ENCODE measurements at regions not wholly inside any gene's neighbourhood (a gene's known extent, or its start where the extent isn't known, plus 50 kb on each side); places are given as distances from the start of the nearest gene placed in this dataset.
"Not testable (repeated sequence)": the region's sequence is repeated elsewhere in the genome, so short reads cannot be mapped to it uniquely, and the experiment has no call there.

- DNase-seq (ENCODE audit: low spot score), result no peak
- no peak for ATAC-seq
These were observed 661.3 kb downstream of the RPL10L start for GRCh38 chr14:45990252-45990651.

- DNase-seq (ENCODE audit: low spot score), result no peak
- no peak for ATAC-seq
These were observed 675.6 kb downstream of the RPL10L start for GRCh38 chr14:45976001-45976400.

GRCh38 chr14:45972416-45972815 is 679.2 kb downstream of the RPL10L start:
- DNase-seq (ENCODE audit: low spot score), result no peak
- ATAC-seq, result no peak

- ATAC-seq, result no peak
- no peak for DNase-seq (ENCODE audit: low spot score)
These were observed 681.0 kb downstream of the RPL10L start for GRCh38 chr14:45970621-45971020.

GRCh38 chr14:45968037-45968436 is 683.5 kb downstream of the RPL10L start:
- ATAC-seq, result no peak
- DNase-seq (ENCODE audit: low spot score), result no peak

- ATAC-seq (no peak), DNase-seq (ENCODE audit: low spot score) (no peak)
These were observed 696.5 kb upstream of the MIS18BP1 start for GRCh38 chr14:45949479-45949878.

GRCh38 chr14:45947830-45948229 is 694.8 kb upstream of the MIS18BP1 start:
- ATAC-seq (no peak), DNase-seq (ENCODE audit: low spot score) (no peak)

- no peak for ATAC-seq
- no peak for DNase-seq (ENCODE audit: low spot score)
These were observed 693.2 kb upstream of the MIS18BP1 start for GRCh38 chr14:45946251-45946650.

- ATAC-seq (no peak), DNase-seq (ENCODE audit: low spot score) (no peak)
These were observed 687.3 kb upstream of the MIS18BP1 start for GRCh38 chr14:45940318-45940717.

- ATAC-seq (no peak), DNase-seq (ENCODE audit: low spot score) (no peak)
These were observed 686.6 kb upstream of the MIS18BP1 start for GRCh38 chr14:45939572-45939971.

GRCh38 chr14:45919995-45920394 is 667.0 kb upstream of the MIS18BP1 start:
- ATAC-seq; DNase-seq (ENCODE audit: low spot score): not testable (repeated sequence)

GRCh38 chr14:45916340-45916953 is 663.4 kb upstream of the MIS18BP1 start:
- DNase-seq (ENCODE audit: low spot score) (no peak), ATAC-seq (no peak)

GRCh38 chr14:45907782-45908181 is 654.8 kb upstream of the MIS18BP1 start:
- DNase-seq (ENCODE audit: low spot score), result no peak
- ATAC-seq, result no peak

- ATAC-seq (no peak), DNase-seq (ENCODE audit: low spot score) (no peak)
These were observed 653.3 kb upstream of the MIS18BP1 start for GRCh38 chr14:45906257-45906656.

GRCh38 chr14:45905672-45906071 is 652.7 kb upstream of the MIS18BP1 start:
- ATAC-seq (no peak), DNase-seq (ENCODE audit: low spot score) (no peak)

- ATAC-seq (no peak), DNase-seq (ENCODE audit: low spot score) (no peak)
These were observed 651.3 kb upstream of the MIS18BP1 start for GRCh38 chr14:45904314-45904713.

GRCh38 chr14:45902241-45902640 is 649.2 kb upstream of the MIS18BP1 start:
- ATAC-seq (no peak), DNase-seq (ENCODE audit: low spot score) (no peak)

- ATAC-seq (no peak), DNase-seq (ENCODE audit: low spot score) (no peak)
These were observed 644.4 kb upstream of the MIS18BP1 start for GRCh38 chr14:45897439-45897838.

GRCh38 chr14:45893127-45893526 is 640.1 kb upstream of the MIS18BP1 start:
- ATAC-seq (no peak), DNase-seq (ENCODE audit: low spot score) (no peak)

GRCh38 chr14:45891417-45892080 is 638.5 kb upstream of the MIS18BP1 start:
- DNase-seq (ENCODE audit: low spot score), result no peak
- no peak for ATAC-seq

GRCh38 chr14:45888766-45889285 is 635.8 kb upstream of the MIS18BP1 start:
- not testable (repeated sequence) for ATAC-seq

GRCh38 chr14:45877981-45878380 is 625.0 kb upstream of the MIS18BP1 start:
- ATAC-seq, result no peak
- no peak for DNase-seq (ENCODE audit: low spot score)

More at GRCh38 chr14:45888766-45889285, 635.8 kb upstream of the MIS18BP1 start:
- not testable (repeated sequence) for DNase-seq (ENCODE audit: low spot score)

GRCh38 chr14:45868863-45869262 is 615.9 kb upstream of the MIS18BP1 start:
- ATAC-seq, result no peak
- DNase-seq (ENCODE audit: low spot score), result no peak

Measured in left lobe of liver (tissue), 2 donors.